K562 (cell line): ENCODE measurements at regions not wholly inside any gene's neighbourhood (a gene's known extent, or its start where the extent isn't known, plus 50 kb on each side); places are given as distances from the start of the nearest gene placed in this dataset.

ENCODE experiments used
- ATAC-seq: fragments of 200-7000 bp; cut with Tn5 transposase; 3 replicates; pipeline ENCODE4 v1.9.1; 2020; ENCODE audit warnings: moderate library complexity
- BruUV-seq: library from RNA; stranded (reverse); fragments of 400-500 nt; replicated peaks from 2 replicates; lab custom pipeline; 2021; lab: Mats Ljungman, UMichigan
- CTCF ChIA-PET: fragments of 300-600 bp; formaldehyde crosslinking; extraction: SDS; loops from one replicate; lab custom pipeline; 2021; ENCODE audit warnings: low intra/inter-chr PET ratio; lab: Yijun Ruan, JAX
- POLR2A ChIA-PET: fragments of 300-600, 350-650 bp; sonication (Branson Sonifier 250); formaldehyde crosslinking; extraction: SDS; loops from one replicate; lab custom pipeline; 2021; ENCODE audit warnings: antibody characterized with exemption, inconsistent platforms; lab: Yijun Ruan, JAX
- DNase-seq, 4 experiments: peaks; one replicate each; pipeline versions ENCODE4 v3.0.0 to v3.0.0-alpha.2; 2011 to 2018; ENCODE audit warnings: low spot score in 3 of 4, mixed read lengths in 3 of 4; ENCODE audit errors: extremely low read depth in 1 of 4
- FAIRE-seq: peaks from 2 replicates; lab custom pipeline; 2011; peaks lifted over from hg19 to GRCh38; lab: Jason Lieb, UNC
- H2AFZ ChIP-seq: 2 replicates; pipeline ENCODE4 v1.6.0; 2011; ENCODE audit warnings: low read depth, low read length, control low read depth, inconsistent platforms
- H3K27ac ChIP-seq: fragments of 200-600 bp; 3 replicates; pipeline ENCODE4 v1.8.0; 2011; ENCODE audit warnings: low read depth, mild to moderate bottlenecking, control low read depth, inconsistent platforms, low read length, moderate library complexity, mixed read lengths; ENCODE audit errors: extremely low read depth
- H3K27me3 ChIP-seq, 2 experiments: fragments of 300-600 bp in 1 of 2; 2 replicates in 1 of 2; 3 replicates in 1 of 2; pipeline versions ENCODE4 v1.6.0 to v1.8.0; 2011; ENCODE audit warnings: inconsistent platforms in 2 of 2, low read length in 2 of 2, mild to moderate bottlenecking in 1 of 2, mixed read lengths in 1 of 2, moderate library complexity in 1 of 2; ENCODE audit not compliant: control insufficient read depth in 2 of 2, insufficient read depth in 2 of 2
- H3K36me3 ChIP-seq: fragments of 300-600 bp; 3 replicates; pipeline ENCODE4 v1.8.0; 2011; ENCODE audit warnings: mild to moderate bottlenecking, low read length, inconsistent platforms; ENCODE audit not compliant: control insufficient read depth, insufficient read depth
- H3K4me1 ChIP-seq, 2 experiments: fragments of 200-600 bp in 1 of 2; replicated peaks in 1 of 2; 2 replicates in 1 of 2; 3 replicates in 1 of 2; pipeline versions ENCODE4 v1.5.1 to v1.8.0; 2011; ENCODE audit warnings: inconsistent platforms in 2 of 2, low read length in 2 of 2, mild to moderate bottlenecking in 1 of 2, mixed read lengths in 1 of 2, moderate library complexity in 1 of 2; ENCODE audit not compliant: control insufficient read depth in 2 of 2, insufficient read depth in 2 of 2
- H3K4me2 ChIP-seq: 2 replicates; pipeline ENCODE4 v1.6.1; 2011; ENCODE audit warnings: low read length, control low read depth, inconsistent platforms, mixed read lengths; ENCODE audit not compliant: insufficient read depth
- H3K4me3 ChIP-seq: fragments of 200-600 bp; sonication (generic), shearing (Covaris generic); 2 replicates; pipeline ENCODE4 v1.5.1; 2016; ENCODE audit warnings: control low read depth, inconsistent platforms
- H3K79me2 ChIP-seq: fragments of 200-600 bp; 3 replicates; pipeline ENCODE4 v1.8.0; 2011; ENCODE audit warnings: low read length, inconsistent platforms; ENCODE audit not compliant: control insufficient read depth, insufficient read depth
- H3K9ac ChIP-seq, 2 experiments: 2 replicates each; pipeline versions ENCODE4 v1.6.0 to v1.6.1; 2011; ENCODE audit warnings: low read depth in 2 of 2, low read length in 2 of 2, control low read depth in 1 of 2, inconsistent platforms in 1 of 2, mild to moderate bottlenecking in 1 of 2, mixed read lengths in 1 of 2; ENCODE audit not compliant: insufficient read depth in 1 of 2
- H3K9me1 ChIP-seq: one replicate; pipeline ENCODE4 v1.6.0; 2011; ENCODE audit warnings: inconsistent platforms, mild to moderate bottlenecking, low read length, moderate library complexity; ENCODE audit not compliant: control insufficient read depth, insufficient read depth
- H3K9me3 ChIP-seq: replicated peaks from 2 replicates; pipeline ENCODE4 v1.5.1; 2011; ENCODE audit warnings: low read depth, low read length, inconsistent platforms; ENCODE audit not compliant: control insufficient read depth, insufficient read depth
- H4K20me1 ChIP-seq: replicated peaks from 2 replicates; pipeline ENCODE4 v1.6.1; 2011; ENCODE audit warnings: low read length, inconsistent platforms, mixed read lengths; ENCODE audit not compliant: control insufficient read depth, insufficient read depth
- EHMT2 ChIP-seq: fragments of 450-650 bp; IDR thresholded peaks from 2 replicates; pipeline ENCODE4 v1.6.1; 2018; ENCODE audit warnings: antibody characterized with exemption
- EP300 ChIP-seq: IDR thresholded peaks from 2 replicates; pipeline ENCODE4 v1.6.1; 2012; ENCODE audit warnings: low read length, improper control_type of control experiment
- ERF ChIP-seq: fragments of 450-650 bp; formaldehyde crosslinking; IDR thresholded peaks from 2 replicates; pipeline ENCODE4 v1.4.0; 2020; ENCODE audit warnings: mild to moderate bottlenecking, mixed read lengths
- HDGF ChIP-seq: fragments of 450-650 bp; IDR thresholded peaks from 2 replicates; pipeline ENCODE4 v1.6.1; 2016
- HLTF ChIP-seq: fragments of 450-650 bp; IDR thresholded peaks from 2 replicates; pipeline ENCODE4 v1.6.1; 2016
- MAFK ChIP-seq: IDR thresholded peaks from 2 replicates; pipeline ENCODE4 v1.6.1; 2011; ENCODE audit warnings: low read length, improper control_type of control experiment
- MIER1 ChIP-seq: fragments of 450-650 bp; IDR thresholded peaks from 2 replicates; pipeline ENCODE4 v1.6.1; 2016; ENCODE audit warnings: antibody characterized with exemption, mild to moderate bottlenecking, low read depth
- NCOA4 ChIP-seq: fragments of 450-650 bp; IDR thresholded peaks from 2 replicates; pipeline ENCODE4 v1.6.1; 2018; ENCODE audit warnings: mild to moderate bottlenecking; ENCODE audit not compliant: partially characterized antibody
- NR1H2 ChIP-seq: sonication (generic); formaldehyde crosslinking; IDR thresholded peaks from 2 replicates; pipeline ENCODE4 v1.4.0; 2020; ENCODE audit warnings: mild to moderate bottlenecking, missing genetic modification reagents
- PTTG1 ChIP-seq: fragments of 450-650 bp; IDR thresholded peaks from 2 replicates; pipeline ENCODE4 v1.6.1; 2016; ENCODE audit warnings: low read depth, mild to moderate bottlenecking, missing genetic modification characterization, missing compliant biosample characterization
- THRAP3 ChIP-seq: fragments of 450-650 bp; IDR thresholded peaks from 2 replicates; pipeline ENCODE4 v1.6.1; 2016; ENCODE audit warnings: mild to moderate bottlenecking, inconsistent platforms, borderline replicate concordance
- ZNF165 ChIP-seq: fragments of 250-450 bp; sonication (Bioruptor Pico); IDR thresholded peaks from 2 replicates; pipeline ENCODE4 v1.4.0; 2020; ENCODE audit warnings: borderline replicate concordance
- ZNF24 ChIP-seq: fragments of 450-650 bp; IDR thresholded peaks from 2 replicates; pipeline ENCODE4 v1.6.1; 2016
- ZNF311 ChIP-seq: fragments of 250-450 bp; sonication (Bioruptor Pico); IDR thresholded peaks from 2 replicates; pipeline ENCODE4 v1.4.0; 2020; ENCODE audit warnings: mild to moderate bottlenecking, moderate library complexity
- ZNF431 ChIP-seq: sonication (generic); formaldehyde crosslinking; IDR thresholded peaks from 2 replicates; pipeline ENCODE4 v1.8.0; 2022; ENCODE audit warnings: mild to moderate bottlenecking, missing genetic modification reagents
- ZNF699 ChIP-seq: fragments of 250-450 bp; sonication (Bioruptor Pico); IDR thresholded peaks from 2 replicates; pipeline ENCODE4 v1.8.0; 2021; ENCODE audit warnings: mild to moderate bottlenecking, moderate library complexity; ENCODE audit not compliant: insufficient replicate concordance
- WGBS: fragments of 100-300 bp; shearing (Covaris generic); methylation state at CpG from one replicate; pipeline ENCODE4 v1.1.6; 2016; ENCODE audit warnings: low coverage, mixed read lengths; ENCODE audit not compliant: insufficient coverage; ENCODE audit errors: missing lambda C conversion rate; 5-methylcytosine and 5-hydroxymethylcytosine counted together
- in situ Hi-C: fragments of 300-500 bp; cut with MboI; formaldehyde crosslinking; loops from 4 replicates; pipeline ENCODE4 v1.15.0; 2018; ENCODE audit warnings: inconsistent platforms, mixed read lengths
- intact Hi-C: fragments of 100-400 bp; cut with micrococcal nuclease; formaldehyde crosslinking; loops from 2 replicates; pipeline ENCODE4 v1.14.2; 2022
- TF ChIP-seq, protein P1 (sequence below): fragments of 450-650 bp; IDR thresholded peaks from 2 replicates; pipeline ENCODE4 v1.6.1; 2016; ENCODE audit warnings: antibody characterized with exemption
- TF ChIP-seq, protein P2 (sequence below): fragments of 450-650 bp; IDR thresholded peaks from 2 replicates; pipeline ENCODE4 v1.6.1; 2017; ENCODE audit warnings: mild to moderate bottlenecking, moderate library complexity
- TF ChIP-seq, protein P3 (sequence below): fragments of 250-450 bp; sonication (Bioruptor Pico); IDR thresholded peaks from 2 replicates; pipeline ENCODE4 v1.5.1; 2021; ENCODE audit warnings: mild to moderate bottlenecking

DNA sequence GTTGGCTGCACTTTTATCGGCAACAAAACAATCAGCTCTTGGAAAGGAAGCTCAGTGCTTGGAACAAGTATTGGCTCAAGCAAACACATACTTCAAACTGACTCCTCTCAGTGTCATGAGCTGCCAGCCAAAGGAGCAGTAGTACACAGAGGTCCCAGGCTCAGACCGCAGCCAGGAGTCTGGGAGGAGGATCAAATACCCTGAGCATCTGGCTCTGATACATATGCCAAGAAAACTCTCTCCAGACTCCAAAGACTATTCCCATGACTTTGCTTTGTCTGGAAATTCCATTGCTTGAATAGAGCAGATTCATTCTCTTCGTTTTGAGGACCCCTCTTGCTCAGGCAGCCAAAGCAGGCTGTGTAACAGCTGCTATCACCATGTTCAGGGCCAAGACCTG lies 501.6 kb upstream of the PSMD7 start:
- no peak for DNase-seq
- intact Hi-C loops (no loop called here), in situ Hi-C loops (no loop called here)
- H3K9ac ChIP-seq, result no peak overlapping the region
- WGBS, result 0% methylated on average over 3 of the region's 3 CpGs
- no peak for FAIRE-seq
- H4K20me1 ChIP-seq, result no peaks in the 10 kb centered on the region
- H3K27ac ChIP-seq, result no peak overlapping the region
- H3K4me2 ChIP-seq, result no peak overlapping the region
- 0 out of 5 replicates have a peak, but pooled peaks cover 2 to 5% of the 10 kb centered on the region in 2 experiments for H3K27me3 ChIP-seq
- H3K4me1 ChIP-seq, result no peaks in the 10 kb centered on the region
- POLR2A ChIA-PET, result interaction anchor here (0.6 kb wide), 1 partner anchor 49 kb away, joined by 3 read pairs; no protein-coding TSS in a partner anchor
- no peaks in the 10 kb centered on the region for H3K36me3 ChIP-seq
- BruUV-seq, result no TSS peak
- ATAC-seq, result no peak
- no peak overlapping the region for H3K4me3 ChIP-seq
- no peak overlapping the region for H2AFZ ChIP-seq
- CTCF ChIA-PET, result no interaction called here
- no peaks in the 10 kb centered on the region for H3K9me3 ChIP-seq
- H3K79me2 ChIP-seq, result no peaks in the 10 kb centered on the region
- no peak for TF ChIP-seq ERF
- no peak for TF ChIP-seq HLTF
- TF ChIP-seq, protein P1, sequence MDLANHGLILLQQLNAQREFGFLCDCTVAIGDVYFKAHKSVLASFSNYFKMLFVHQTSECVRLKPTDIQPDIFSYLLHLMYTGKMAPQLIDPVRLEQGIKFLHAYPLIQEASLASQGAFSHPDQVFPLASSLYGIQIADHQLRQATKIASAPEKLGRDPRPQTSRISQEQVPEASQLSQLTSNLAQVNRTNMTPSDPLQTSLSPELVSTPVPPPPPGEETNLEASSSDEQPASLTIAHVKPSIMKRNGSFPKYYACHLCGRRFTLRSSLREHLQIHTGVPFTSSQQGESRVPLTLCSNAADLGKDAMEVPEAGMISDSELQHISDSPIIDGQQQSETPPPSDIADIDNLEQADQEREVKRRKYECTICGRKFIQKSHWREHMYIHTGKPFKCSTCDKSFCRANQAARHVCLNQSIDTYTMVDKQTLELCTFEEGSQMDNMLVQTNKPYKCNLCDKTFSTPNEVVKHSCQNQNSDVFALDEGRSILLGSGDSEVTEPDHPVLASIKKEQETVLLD, result no peak
- no peak for TF ChIP-seq MIER1
- no peak for TF ChIP-seq PTTG1 (tag)
- TF ChIP-seq MAFK, result no peak
- no peak for TF ChIP-seq EP300
- TF ChIP-seq NR1H2, result no peak
- no peak for TF ChIP-seq HDGF
- TF ChIP-seq ZNF24, result no peak
- no peak for TF ChIP-seq ZNF311 (CRISPR knock-in tag)
- no peak for TF ChIP-seq EHMT2
- TF ChIP-seq, protein P2, sequence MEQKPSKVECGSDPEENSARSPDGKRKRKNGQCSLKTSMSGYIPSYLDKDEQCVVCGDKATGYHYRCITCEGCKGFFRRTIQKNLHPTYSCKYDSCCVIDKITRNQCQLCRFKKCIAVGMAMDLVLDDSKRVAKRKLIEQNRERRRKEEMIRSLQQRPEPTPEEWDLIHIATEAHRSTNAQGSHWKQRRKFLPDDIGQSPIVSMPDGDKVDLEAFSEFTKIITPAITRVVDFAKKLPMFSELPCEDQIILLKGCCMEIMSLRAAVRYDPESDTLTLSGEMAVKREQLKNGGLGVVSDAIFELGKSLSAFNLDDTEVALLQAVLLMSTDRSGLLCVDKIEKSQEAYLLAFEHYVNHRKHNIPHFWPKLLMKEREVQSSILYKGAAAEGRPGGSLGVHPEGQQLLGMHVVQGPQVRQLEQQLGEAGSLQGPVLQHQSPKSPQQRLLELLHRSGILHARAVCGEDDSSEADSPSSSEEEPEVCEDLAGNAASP, result no peak
- TF ChIP-seq ZNF165 (CRISPR knock-in tag), result no peak
- TF ChIP-seq ZNF431 (CRISPR knock-in tag), result no peak
- no peak for TF ChIP-seq THRAP3
- TF ChIP-seq, protein P3, sequence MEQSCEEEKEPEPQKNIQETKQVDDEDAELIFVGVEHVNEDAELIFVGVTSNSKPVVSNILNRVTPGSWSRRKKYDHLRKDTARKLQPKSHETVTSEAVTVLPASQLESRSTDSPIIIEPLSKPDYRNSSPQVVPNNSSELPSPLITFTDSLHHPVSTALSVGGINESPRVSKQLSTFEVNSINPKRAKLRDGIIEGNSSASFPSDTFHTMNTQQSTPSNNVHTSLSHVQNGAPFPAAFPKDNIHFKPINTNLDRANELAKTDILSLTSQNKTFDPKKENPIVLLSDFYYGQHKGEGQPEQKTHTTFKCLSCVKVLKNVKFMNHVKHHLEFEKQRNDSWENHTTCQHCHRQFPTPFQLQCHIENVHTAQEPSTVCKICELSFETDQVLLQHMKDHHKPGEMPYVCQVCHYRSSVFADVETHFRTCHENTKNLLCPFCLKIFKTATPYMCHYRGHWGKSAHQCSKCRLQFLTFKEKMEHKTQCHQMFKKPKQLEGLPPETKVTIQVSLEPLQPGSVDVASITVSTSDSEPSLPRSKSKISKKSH (CRISPR knock-in tag), result no peak
- no peak for TF ChIP-seq ZNF699
- TF ChIP-seq NCOA4, result no peak
- TF ChIP-seq, all 486 proteins: peak for 0
- H3K9me1 ChIP-seq, result no peaks in the 10 kb centered on the region
